H9 (cell line): ENCODE measurements at regions not wholly inside any gene's neighbourhood (a gene's known extent, or its start where the extent isn't known, plus 50 kb on each side); places are given as distances from the start of the nearest gene placed in this dataset.

Experiments
- DNase-seq: peaks from one replicate; pipeline ENCODE4 v3.0.0-alpha.2; 2017
- H2AFZ ChIP-seq: one replicate; pipeline ENCODE4 v1.6.1; 2013; ENCODE audit warnings: mild to moderate bottlenecking, low read length, control low read depth, moderate library complexity
- H2AK5ac ChIP-seq: 2 replicates; pipeline ENCODE4 v1.6.1; 2013; ENCODE audit warnings: low read length, control low read depth, mixed read lengths; ENCODE audit not compliant: insufficient read length
- H2BK120ac ChIP-seq: one replicate; pipeline ENCODE4 v1.6.1; 2013; ENCODE audit warnings: low read depth, mild to moderate bottlenecking, low read length, control low read depth, inconsistent platforms; ENCODE audit not compliant: poor library complexity, severe bottlenecking
- H2BK12ac ChIP-seq: 2 replicates; pipeline ENCODE4 v1.6.1; 2013; ENCODE audit warnings: low read length, control low read depth, mixed read lengths, low read depth; ENCODE audit not compliant: insufficient read length
- H2BK15ac ChIP-seq: 2 replicates; pipeline ENCODE4 v1.6.1; 2013; ENCODE audit warnings: low read depth, low read length, control low read depth
- H2BK20ac ChIP-seq: one replicate; pipeline ENCODE4 v1.6.1; 2013; ENCODE audit warnings: low read depth, mild to moderate bottlenecking, low read length, control low read depth, inconsistent platforms; ENCODE audit not compliant: poor library complexity, severe bottlenecking
- H2BK5ac ChIP-seq: 2 replicates; pipeline ENCODE4 v1.6.1; 2013; ENCODE audit warnings: low read length, control low read depth, mixed read lengths; ENCODE audit not compliant: insufficient read length
- H3K14ac ChIP-seq: 2 replicates; pipeline ENCODE4 v1.6.1; 2013; ENCODE audit warnings: low read length, control low read depth; ENCODE audit not compliant: insufficient read depth
- H3K18ac ChIP-seq: 2 replicates; pipeline ENCODE4 v1.6.1; 2013; ENCODE audit warnings: low read depth, mild to moderate bottlenecking, mixed read lengths, low read length, control low read depth; ENCODE audit not compliant: insufficient read length
- H3K23ac ChIP-seq: 2 replicates; pipeline ENCODE4 v1.6.1; 2013; ENCODE audit warnings: low read length, control low read depth, mixed read lengths, low read depth; ENCODE audit not compliant: insufficient read length
- H3K23me2 ChIP-seq: 2 replicates; pipeline ENCODE4 v1.6.1; 2013; ENCODE audit warnings: low read depth, mild to moderate bottlenecking, mixed read lengths, low read length, control low read depth; ENCODE audit not compliant: insufficient read length, poor library complexity, severe bottlenecking
- H3K27ac ChIP-seq: 2 replicates; pipeline ENCODE4 v1.5.1; 2013; ENCODE audit warnings: low read length, control low read depth, mixed read lengths, low read depth; ENCODE audit not compliant: insufficient read length
- H3K27me3 ChIP-seq: 2 replicates; pipeline ENCODE4 v1.6.1; 2013; ENCODE audit warnings: low read length, control low read depth, inconsistent platforms; ENCODE audit not compliant: insufficient read depth
- H3K4ac ChIP-seq: 2 replicates; pipeline ENCODE4 v1.6.1; 2013; ENCODE audit warnings: low read depth, mild to moderate bottlenecking, control low read depth, inconsistent platforms, low read length, moderate library complexity
- H3K4me1 ChIP-seq: 2 replicates; pipeline ENCODE4 v1.6.1; 2013; ENCODE audit warnings: low read length, control low read depth, inconsistent platforms; ENCODE audit not compliant: insufficient read depth
- H3K4me2 ChIP-seq: 2 replicates; pipeline ENCODE4 v1.6.1; 2013; ENCODE audit warnings: low read length, control low read depth, mixed read lengths; ENCODE audit not compliant: insufficient read length, insufficient read depth
- H3K56ac ChIP-seq: 2 replicates; pipeline ENCODE4 v1.6.1; 2013; ENCODE audit warnings: low read depth, mild to moderate bottlenecking, mixed read lengths, low read length, control low read depth; ENCODE audit not compliant: insufficient read length
- H3K79me1 ChIP-seq: 2 replicates; pipeline ENCODE4 v1.6.1; 2013; ENCODE audit warnings: low read depth, mild to moderate bottlenecking, moderate library complexity, low read length, control low read depth, inconsistent platforms; ENCODE audit not compliant: insufficient read depth, poor library complexity, severe bottlenecking
- H3K79me2 ChIP-seq: 2 replicates; pipeline ENCODE4 v1.6.1; 2013; ENCODE audit warnings: low read length, control low read depth, inconsistent platforms; ENCODE audit not compliant: insufficient read depth
- H3K9ac ChIP-seq: 2 replicates; pipeline ENCODE4 v1.6.1; 2013; ENCODE audit warnings: low read length, control low read depth, mixed read lengths; ENCODE audit not compliant: insufficient read length; ENCODE audit errors: extremely low read depth
- H3K9me3 ChIP-seq: one replicate; pipeline ENCODE4 v1.6.1; 2013; ENCODE audit warnings: low read depth, low read length, inconsistent platforms; ENCODE audit not compliant: control insufficient read depth
- H3T11ph ChIP-seq: one replicate; pipeline ENCODE4 v1.6.1; 2013; ENCODE audit warnings: mild to moderate bottlenecking, low read length, control low read depth, inconsistent platforms
- H4K20me1 ChIP-seq: one replicate; pipeline ENCODE4 v1.6.1; 2013; ENCODE audit not compliant: control insufficient read depth, insufficient read length, insufficient read depth
- H4K5ac ChIP-seq: 2 replicates; pipeline ENCODE4 v1.6.1; 2013; ENCODE audit warnings: low read depth, mild to moderate bottlenecking, mixed read lengths, low read length, control low read depth; ENCODE audit not compliant: insufficient read length
- H4K8ac ChIP-seq: replicated peaks from 2 replicates; pipeline ENCODE4 v1.6.1; 2013; ENCODE audit warnings: low read length, control low read depth, mixed read lengths, low read depth; ENCODE audit not compliant: insufficient read length
- H4K91ac ChIP-seq: 2 replicates; pipeline ENCODE4 v1.6.1; 2013; ENCODE audit warnings: low read depth, mild to moderate bottlenecking, moderate library complexity, mixed read lengths, low read length, control low read depth; ENCODE audit not compliant: insufficient read length
- H3K27ac Mint-ChIP-seq, 3 experiments: 2 replicates in 2 of 3; 3 replicates in 1 of 3; pipeline ENCODE4 v1.8.0; 2020 to 2021; ENCODE audit warnings: mixed read lengths in 3 of 3, mild to moderate bottlenecking in 1 of 3, moderate library complexity in 1 of 3
- H3K27me3 Mint-ChIP-seq: 2 replicates; pipeline ENCODE4 v1.8.0; 2021; ENCODE audit warnings: low read depth, mild to moderate bottlenecking, moderate library complexity, mixed read lengths
- H3K36me3 Mint-ChIP-seq, 3 experiments: 2 replicates in 2 of 3; 3 replicates in 1 of 3; pipeline ENCODE4 v1.8.0; 2020 to 2021; ENCODE audit warnings: low read depth in 3 of 3, mixed read lengths in 3 of 3; ENCODE audit not compliant: insufficient read depth in 1 of 3
- H3K4me1 Mint-ChIP-seq, 2 experiments: 2 replicates each; pipeline ENCODE4 v1.8.0; 2020; ENCODE audit warnings: mixed read lengths in 2 of 2
- H3K4me3 Mint-ChIP-seq, 2 experiments: 2 replicates in 1 of 2; 3 replicates in 1 of 2; pipeline ENCODE4 v1.8.0; 2020 to 2021; ENCODE audit warnings: mild to moderate bottlenecking in 2 of 2, mixed read lengths in 2 of 2, moderate library complexity in 1 of 2
- H3K9me3 Mint-ChIP-seq, 2 experiments: 2 replicates in 1 of 2; 3 replicates in 1 of 2; pipeline ENCODE4 v1.8.0; 2020; ENCODE audit warnings: mild to moderate bottlenecking in 2 of 2, mixed read lengths in 2 of 2, moderate library complexity in 1 of 2
- CTCF ChIP-seq: fragments of 200-600 bp; sonication (generic); conservative IDR thresholded peaks from 3 replicates; pipeline ENCODE4 v1.8.0; 2021; ENCODE audit warnings: antibody characterized with exemption, mild to moderate bottlenecking
- WGBS: extraction: QIAGEN DNeasy Blood & Tissue Kit; methylation state at CpG from one replicate; pipeline ENCODE4 v1.1.7; 2013; ENCODE audit warnings: missing lambda C conversion rate, low lambda C conversion rate, mixed read lengths; ENCODE audit not compliant: insufficient read length; ENCODE audit errors: extremely low coverage; 5-methylcytosine and 5-hydroxymethylcytosine counted together

GRCh38 chr6:51268666-51269065, 450.0 kb downstream of the TFAP2B start:
- Histone ChIP-seq H3K4ac (no peak overlapping the region), H3K79me2 (no peaks in the 10 kb centered on the region), H3K18ac (no peak overlapping the region), H3K9ac (no peak overlapping the region), H4K5ac (no peak overlapping the region), H3K4me1 (no peaks in the 10 kb centered on the region), H3T11ph (no peak overlapping the region), H3K9me3 (no peaks in the 10 kb centered on the region), H3K23me2 (no peaks in the 10 kb centered on the region), H4K8ac (no peak overlapping the region), H2AK5ac (no peak overlapping the region), H2BK5ac (no peak overlapping the region), H4K20me1 (no peaks in the 10 kb centered on the region), H2AFZ (no peak overlapping the region), H4K91ac (no peak overlapping the region), H3K27me3 (no peaks in the 10 kb centered on the region), H2BK120ac (no peak overlapping the region), H3K56ac (no peak overlapping the region), H3K27ac (no peak overlapping the region), H2BK12ac (no peak overlapping the region), H2BK15ac (no peak overlapping the region), H3K23ac (no peak overlapping the region), H3K4me2 (no peak overlapping the region), H2BK20ac (no peak overlapping the region), H3K14ac (no peak overlapping the region), H3K79me1 (no peaks in the 10 kb centered on the region)
- no peak for DNase-seq
- Mint-ChIP-seq H3K4me3 (no peak overlapping the region), H3K36me3 (no peaks in the 10 kb centered on the region), H3K4me1 (peaks cover 11 to 16% of the 10 kb centered on the region in 2 experiments), H3K27me3 (no peaks in the 10 kb centered on the region; the same call in 1 of the 2 replicates), H3K9me3 (no peaks in the 10 kb centered on the region), H3K27ac (no peak overlapping the region)
- no CpG with 5 or more reads among the region's 4 CpGs for WGBS
- TF ChIP-seq CTCF: no peak
